Fibroblast of pulmonary artery (primary cell): ENCODE measurements at regions not wholly inside any gene's neighbourhood (a gene's known extent, or its start where the extent isn't known, plus 50 kb on each side); places are given as distances from the start of the nearest gene placed in this dataset.

Experiments
- DNase-seq: peaks from one replicate; pipeline ENCODE4 v3.0.0-alpha.2; 2010; ENCODE audit warnings: low read depth
- H3K4me3 ChIP-seq: replicated peaks from 2 replicates; pipeline ENCODE4 v1.5.1; 2011; ENCODE audit warnings: low read depth, mild to moderate bottlenecking, control low read depth, low read length, moderate library complexity
- TF ChIP-seq, protein P1 (sequence below): IDR thresholded peaks from 2 replicates; pipeline ENCODE4 v1.5.1; 2011; ENCODE audit warnings: mild to moderate bottlenecking, control low read depth, low read length, inconsistent platforms; ENCODE audit errors: missing control alignments

DNA sequence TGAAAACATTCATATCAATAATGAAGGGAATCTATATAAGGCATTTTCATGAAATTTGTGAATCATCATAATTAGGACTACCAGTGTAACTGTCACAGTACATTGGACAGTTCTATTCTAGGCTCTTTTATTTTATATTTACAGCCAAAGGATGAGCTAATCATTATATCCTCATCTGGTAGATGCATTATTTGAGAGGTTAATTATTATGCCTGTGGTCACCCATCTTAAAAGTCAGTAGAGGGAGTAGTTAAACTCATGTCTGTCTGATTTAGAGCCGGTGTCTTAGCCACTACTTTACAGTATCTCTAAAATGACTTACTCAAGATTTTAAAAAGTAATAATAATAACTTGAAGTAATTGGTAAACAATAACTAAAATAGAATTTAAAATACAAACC lies 899.3 kb upstream of the MAP3K7 start:
- TF ChIP-seq, protein P1, sequence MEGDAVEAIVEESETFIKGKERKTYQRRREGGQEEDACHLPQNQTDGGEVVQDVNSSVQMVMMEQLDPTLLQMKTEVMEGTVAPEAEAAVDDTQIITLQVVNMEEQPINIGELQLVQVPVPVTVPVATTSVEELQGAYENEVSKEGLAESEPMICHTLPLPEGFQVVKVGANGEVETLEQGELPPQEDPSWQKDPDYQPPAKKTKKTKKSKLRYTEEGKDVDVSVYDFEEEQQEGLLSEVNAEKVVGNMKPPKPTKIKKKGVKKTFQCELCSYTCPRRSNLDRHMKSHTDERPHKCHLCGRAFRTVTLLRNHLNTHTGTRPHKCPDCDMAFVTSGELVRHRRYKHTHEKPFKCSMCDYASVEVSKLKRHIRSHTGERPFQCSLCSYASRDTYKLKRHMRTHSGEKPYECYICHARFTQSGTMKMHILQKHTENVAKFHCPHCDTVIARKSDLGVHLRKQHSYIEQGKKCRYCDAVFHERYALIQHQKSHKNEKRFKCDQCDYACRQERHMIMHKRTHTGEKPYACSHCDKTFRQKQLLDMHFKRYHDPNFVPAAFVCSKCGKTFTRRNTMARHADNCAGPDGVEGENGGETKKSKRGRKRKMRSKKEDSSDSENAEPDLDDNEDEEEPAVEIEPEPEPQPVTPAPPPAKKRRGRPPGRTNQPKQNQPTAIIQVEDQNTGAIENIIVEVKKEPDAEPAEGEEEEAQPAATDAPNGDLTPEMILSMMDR, result no peak
- no peak overlapping the region for H3K4me3 ChIP-seq
- DNase-seq, result no peak

DNA sequence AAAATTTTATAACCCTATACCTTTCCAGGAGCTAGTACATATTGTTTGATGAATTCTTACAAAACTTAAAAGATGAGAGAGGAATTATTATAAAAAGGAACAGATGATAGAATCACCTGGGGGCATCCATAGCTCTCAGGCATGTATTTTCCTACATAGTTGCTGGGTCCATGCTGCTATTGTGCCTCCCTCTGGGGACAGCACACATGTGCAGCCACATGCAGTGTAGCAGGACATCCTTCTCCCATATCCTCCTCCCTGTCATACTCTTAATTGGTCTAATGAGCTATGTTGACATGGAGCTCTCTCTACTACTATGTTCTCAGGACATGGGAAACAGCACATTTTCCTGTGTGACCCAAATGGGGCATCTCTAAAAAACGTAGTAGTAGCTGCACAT lies 898.2 kb upstream of the MAP3K7 start:
- no peak for DNase-seq
- H3K4me3 ChIP-seq, result no peak overlapping the region
- TF ChIP-seq, protein P1, result no peak

DNA sequence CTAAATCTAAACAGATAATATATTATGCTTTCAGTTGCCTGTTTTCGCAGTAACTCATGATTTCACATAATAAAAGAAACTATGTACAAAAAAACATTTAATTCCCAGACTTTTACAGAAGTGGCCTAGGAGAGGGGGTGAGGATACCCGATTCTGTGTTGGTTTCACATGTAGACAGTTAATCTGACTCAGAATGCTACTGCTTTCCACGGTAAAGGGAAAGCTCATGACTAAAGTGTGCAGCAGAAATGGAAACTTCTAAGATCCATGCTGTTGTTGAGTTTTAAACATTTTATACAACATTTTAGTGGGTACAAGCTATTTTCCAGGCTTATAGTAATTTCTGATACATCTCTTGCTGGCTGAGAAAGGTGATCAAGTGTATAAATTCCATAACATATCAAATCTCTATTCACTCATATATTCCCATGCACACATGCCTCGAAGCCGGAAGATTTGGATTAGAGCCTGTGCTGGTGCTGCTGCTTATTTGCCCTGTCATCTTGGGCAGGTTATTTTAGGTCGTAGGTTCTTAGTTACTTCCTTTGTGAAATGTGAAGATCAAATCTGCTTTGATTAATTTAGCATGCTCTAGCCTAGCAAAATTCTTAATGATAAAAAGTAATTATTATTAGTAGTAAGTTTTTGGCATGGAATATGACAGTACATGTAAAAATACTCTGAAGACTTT lies 896.7 kb upstream of the MAP3K7 start:
- H3K4me3 ChIP-seq, result no peak overlapping the region
- TF ChIP-seq, protein P1, result no peak
- no peak for DNase-seq

DNA sequence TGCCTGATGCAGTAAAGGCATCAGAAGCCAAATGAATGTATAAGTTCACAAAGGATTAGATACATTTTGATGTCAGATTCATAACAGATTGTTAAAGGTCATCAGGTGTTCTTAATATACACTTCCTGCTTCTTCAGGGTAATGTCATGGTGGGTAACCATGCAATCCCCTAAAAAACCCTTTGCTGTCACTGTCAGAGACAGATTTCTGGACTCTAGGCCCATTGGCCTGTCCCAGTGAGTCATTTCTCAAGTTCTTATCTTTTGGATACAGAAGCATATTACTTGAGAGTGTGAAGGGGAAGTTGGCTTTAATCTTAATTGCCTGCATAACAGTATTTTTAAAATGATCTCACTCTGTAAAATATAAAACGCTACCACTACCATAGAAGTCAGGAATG lies 895.6 kb upstream of the MAP3K7 start:
- no peak overlapping the region for H3K4me3 ChIP-seq
- DNase-seq, result no peak
- TF ChIP-seq, protein P1, result no peak

DNA sequence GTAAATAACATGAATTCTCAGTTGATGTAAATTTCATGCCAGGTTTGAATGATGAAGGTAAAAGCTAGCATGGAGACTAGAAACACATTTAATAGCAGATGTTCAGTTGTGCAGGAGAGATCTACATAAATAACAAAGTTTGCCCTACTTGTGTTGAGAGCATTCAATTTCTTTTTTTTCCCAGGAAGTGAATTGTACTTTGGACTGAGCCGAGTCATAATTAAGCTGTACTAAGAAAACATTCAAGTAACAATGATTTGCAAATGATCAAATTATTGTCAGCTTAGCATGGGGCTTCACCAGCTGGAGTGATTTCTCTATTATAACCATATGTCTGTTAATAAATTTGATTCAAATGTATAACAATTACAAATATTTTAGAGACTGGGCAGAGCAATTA lies 893.5 kb upstream of the MAP3K7 start:
- no peak overlapping the region for H3K4me3 ChIP-seq
- TF ChIP-seq, protein P1, result no peak
- no peak for DNase-seq

DNA sequence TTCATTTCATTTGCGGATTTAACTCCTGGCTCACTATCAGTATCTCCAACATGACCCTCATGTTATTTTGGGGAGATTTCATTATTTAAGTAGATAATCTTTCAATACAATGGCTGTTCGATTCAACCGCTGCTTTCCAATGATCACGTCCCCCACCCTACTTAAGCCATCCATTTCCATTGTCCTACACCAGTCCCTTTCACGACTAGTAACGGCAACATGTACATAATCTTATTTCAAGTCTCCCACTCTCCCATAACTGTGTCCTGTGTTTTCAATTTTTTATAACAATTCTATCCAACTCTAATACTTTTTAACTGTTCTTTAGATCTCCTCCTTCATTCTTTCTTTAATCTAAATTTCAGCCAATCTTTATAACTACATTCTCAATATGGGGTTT lies 890.8 kb upstream of the MAP3K7 start:
- TF ChIP-seq, protein P1, result no peak
- DNase-seq, result no peak
- no peak overlapping the region for H3K4me3 ChIP-seq

DNA sequence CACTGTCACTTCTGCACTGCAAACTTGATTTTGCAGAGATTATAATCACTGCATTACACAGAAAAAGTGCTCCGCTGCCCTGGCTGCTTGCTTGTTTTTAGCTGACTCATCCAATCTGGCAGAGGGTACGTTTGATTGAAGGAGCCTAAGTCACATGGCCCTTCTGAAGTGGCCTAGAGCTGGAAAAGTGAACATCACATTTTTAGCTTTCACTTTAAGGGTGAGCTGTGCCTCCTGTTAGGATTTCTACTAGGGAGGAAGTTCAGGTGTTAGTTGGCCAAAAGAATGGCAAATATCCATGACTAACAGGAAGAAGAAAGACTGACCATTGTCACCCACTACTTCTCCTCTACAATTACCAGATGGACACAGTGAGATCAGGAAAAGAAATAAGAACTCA lies 889.1 kb upstream of the MAP3K7 start:
- TF ChIP-seq, protein P1, result no peak
- peak; percentile 22 for DNase-seq
- no peak overlapping the region for H3K4me3 ChIP-seq
